WTC11 (cell line): ENCODE measurements at regions not wholly inside any gene's neighbourhood (a gene's known extent, or its start where the extent isn't known, plus 50 kb on each side); places are given as distances from the start of the nearest gene placed in this dataset.

Experiments used
- ATF6 ChIP-seq: sonication (generic); formaldehyde crosslinking; IDR thresholded peaks from 2 replicates; pipeline ENCODE4 v1.8.1; 2023; ENCODE audit warnings: mild to moderate bottlenecking, missing genetic modification reagents
- CBFB ChIP-seq: sonication (generic); formaldehyde crosslinking; IDR thresholded peaks from 2 replicates; pipeline ENCODE4 v1.8.1; 2022; ENCODE audit warnings: mild to moderate bottlenecking, low read depth, missing genetic modification reagents
- CREB1 ChIP-seq: sonication (generic); formaldehyde crosslinking; IDR thresholded peaks from 2 replicates; pipeline ENCODE4 v1.8.0; 2023; ENCODE audit warnings: mild to moderate bottlenecking, missing genetic modification reagents
- FOXJ3 ChIP-seq: sonication (generic); formaldehyde crosslinking; IDR thresholded peaks from 2 replicates; pipeline ENCODE4 v1.9.0; 2021; ENCODE audit warnings: missing genetic modification reagents, mild to moderate bottlenecking, borderline replicate concordance
- MXD4 ChIP-seq: fragments of 250-450 bp; sonication (Bioruptor Pico); IDR thresholded peaks from 2 replicates; pipeline ENCODE4 v1.8.0; 2021; ENCODE audit warnings: mild to moderate bottlenecking, moderate library complexity, borderline replicate concordance
- NR3C1 ChIP-seq: sonication (generic); formaldehyde crosslinking; conservative IDR thresholded peaks from 2 replicates; pipeline ENCODE4 v1.8.1; 2023; ENCODE audit warnings: low read depth, mild to moderate bottlenecking, missing genetic modification reagents
- PRRX2 ChIP-seq: fragments of 250-450 bp; sonication (Bioruptor Pico); IDR thresholded peaks from 2 replicates; pipeline ENCODE4 v1.8.0; 2021; ENCODE audit warnings: mild to moderate bottlenecking
- SMAD3 ChIP-seq: sonication (generic); formaldehyde crosslinking; IDR thresholded peaks from 2 replicates; pipeline ENCODE4 v1.8.0; 2022; ENCODE audit warnings: missing genetic modification reagents, mild to moderate bottlenecking, borderline replicate concordance
- USF1 ChIP-seq: sonication (generic); formaldehyde crosslinking; IDR thresholded peaks from 2 replicates; pipeline ENCODE4 v1.8.0; 2022; ENCODE audit warnings: mild to moderate bottlenecking, missing genetic modification reagents
- TF ChIP-seq, protein P1 (sequence below): sonication (generic); formaldehyde crosslinking; IDR thresholded peaks from 2 replicates; pipeline ENCODE4 v1.8.1; 2022; ENCODE audit warnings: mild to moderate bottlenecking, missing genetic modification reagents, moderate library complexity, borderline replicate concordance
- TF ChIP-seq, protein P2 (sequence below): fragments of 200-600 bp; IDR thresholded peaks from 2 replicates; pipeline ENCODE4 v1.8.0; 2022; ENCODE audit warnings: antibody characterized with exemption

- TF ChIP-seq ATF6, result no peak
- TF ChIP-seq, protein P1, sequence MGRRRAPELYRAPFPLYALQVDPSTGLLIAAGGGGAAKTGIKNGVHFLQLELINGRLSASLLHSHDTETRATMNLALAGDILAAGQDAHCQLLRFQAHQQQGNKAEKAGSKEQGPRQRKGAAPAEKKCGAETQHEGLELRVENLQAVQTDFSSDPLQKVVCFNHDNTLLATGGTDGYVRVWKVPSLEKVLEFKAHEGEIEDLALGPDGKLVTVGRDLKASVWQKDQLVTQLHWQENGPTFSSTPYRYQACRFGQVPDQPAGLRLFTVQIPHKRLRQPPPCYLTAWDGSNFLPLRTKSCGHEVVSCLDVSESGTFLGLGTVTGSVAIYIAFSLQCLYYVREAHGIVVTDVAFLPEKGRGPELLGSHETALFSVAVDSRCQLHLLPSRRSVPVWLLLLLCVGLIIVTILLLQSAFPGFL (CRISPR knock-in tag), result no peak
- TF ChIP-seq, protein P2, sequence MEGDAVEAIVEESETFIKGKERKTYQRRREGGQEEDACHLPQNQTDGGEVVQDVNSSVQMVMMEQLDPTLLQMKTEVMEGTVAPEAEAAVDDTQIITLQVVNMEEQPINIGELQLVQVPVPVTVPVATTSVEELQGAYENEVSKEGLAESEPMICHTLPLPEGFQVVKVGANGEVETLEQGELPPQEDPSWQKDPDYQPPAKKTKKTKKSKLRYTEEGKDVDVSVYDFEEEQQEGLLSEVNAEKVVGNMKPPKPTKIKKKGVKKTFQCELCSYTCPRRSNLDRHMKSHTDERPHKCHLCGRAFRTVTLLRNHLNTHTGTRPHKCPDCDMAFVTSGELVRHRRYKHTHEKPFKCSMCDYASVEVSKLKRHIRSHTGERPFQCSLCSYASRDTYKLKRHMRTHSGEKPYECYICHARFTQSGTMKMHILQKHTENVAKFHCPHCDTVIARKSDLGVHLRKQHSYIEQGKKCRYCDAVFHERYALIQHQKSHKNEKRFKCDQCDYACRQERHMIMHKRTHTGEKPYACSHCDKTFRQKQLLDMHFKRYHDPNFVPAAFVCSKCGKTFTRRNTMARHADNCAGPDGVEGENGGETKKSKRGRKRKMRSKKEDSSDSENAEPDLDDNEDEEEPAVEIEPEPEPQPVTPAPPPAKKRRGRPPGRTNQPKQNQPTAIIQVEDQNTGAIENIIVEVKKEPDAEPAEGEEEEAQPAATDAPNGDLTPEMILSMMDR, result no peak
- TF ChIP-seq MXD4 (CRISPR knock-in tag), result no peak
- TF ChIP-seq CBFB (CRISPR knock-in tag), result no peak
- TF ChIP-seq PRRX2, result no peak
- no peak for TF ChIP-seq USF1 (CRISPR knock-in tag)
- TF ChIP-seq SMAD3 (CRISPR knock-in tag), result no peak
- TF ChIP-seq NR3C1, result no peak
- no peak for TF ChIP-seq CREB1
- no peak for TF ChIP-seq FOXJ3 (CRISPR knock-in tag)
These were observed 205.8 kb upstream of the RREB1 start for GRCh38 chr6:6901945-6902344.
